Ecto neural progenitor cell (in vitro differentiated cells): ENCODE measurements at regions not wholly inside any gene's neighbourhood (a gene's known extent, or its start where the extent isn't known, plus 50 kb on each side); places are given as distances from the start of the nearest gene placed in this dataset.
"Not testable (repeated sequence)": the region's sequence is repeated elsewhere in the genome, so short reads cannot be mapped to it uniquely, and the experiment has no call there.

ENCODE experiments used
- DNase-seq: peaks from one replicate; pipeline ENCODE4 v3.0.0-alpha.2; 2018; ENCODE audit warnings: low spot score

DNA sequence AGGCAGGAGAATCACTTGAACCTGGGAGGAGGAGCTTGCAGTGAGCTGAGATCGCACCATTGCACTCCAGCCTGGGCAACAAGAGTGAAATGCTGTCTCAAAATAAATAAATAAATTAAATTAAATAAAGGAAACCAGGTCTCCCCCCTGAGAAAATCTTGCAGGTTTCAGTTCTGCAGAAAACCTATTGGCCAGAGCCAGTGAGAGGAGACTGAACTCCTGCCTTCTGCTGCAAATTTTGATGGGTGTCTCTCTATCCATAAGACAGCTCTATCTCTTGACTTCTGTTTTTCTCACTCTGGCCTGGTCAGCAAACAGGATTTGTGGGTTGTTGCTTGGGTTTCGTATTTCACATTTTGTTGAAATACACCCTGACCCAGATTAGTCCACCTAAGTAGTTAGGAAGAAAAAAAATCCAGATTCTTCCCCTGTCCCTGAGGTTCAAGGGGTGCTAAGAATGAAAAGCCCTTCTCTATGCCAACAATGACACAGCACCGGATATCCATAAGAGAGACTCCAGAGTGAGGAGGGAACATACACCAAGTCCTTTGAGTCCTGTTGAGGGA is 86.7 kb upstream of the MAP4K4 start:
- no peak for DNase-seq

GRCh38 chr2:101609433-101609832 is 88.1 kb upstream of the MAP4K4 start:
- DNase-seq: no peak

DNA sequence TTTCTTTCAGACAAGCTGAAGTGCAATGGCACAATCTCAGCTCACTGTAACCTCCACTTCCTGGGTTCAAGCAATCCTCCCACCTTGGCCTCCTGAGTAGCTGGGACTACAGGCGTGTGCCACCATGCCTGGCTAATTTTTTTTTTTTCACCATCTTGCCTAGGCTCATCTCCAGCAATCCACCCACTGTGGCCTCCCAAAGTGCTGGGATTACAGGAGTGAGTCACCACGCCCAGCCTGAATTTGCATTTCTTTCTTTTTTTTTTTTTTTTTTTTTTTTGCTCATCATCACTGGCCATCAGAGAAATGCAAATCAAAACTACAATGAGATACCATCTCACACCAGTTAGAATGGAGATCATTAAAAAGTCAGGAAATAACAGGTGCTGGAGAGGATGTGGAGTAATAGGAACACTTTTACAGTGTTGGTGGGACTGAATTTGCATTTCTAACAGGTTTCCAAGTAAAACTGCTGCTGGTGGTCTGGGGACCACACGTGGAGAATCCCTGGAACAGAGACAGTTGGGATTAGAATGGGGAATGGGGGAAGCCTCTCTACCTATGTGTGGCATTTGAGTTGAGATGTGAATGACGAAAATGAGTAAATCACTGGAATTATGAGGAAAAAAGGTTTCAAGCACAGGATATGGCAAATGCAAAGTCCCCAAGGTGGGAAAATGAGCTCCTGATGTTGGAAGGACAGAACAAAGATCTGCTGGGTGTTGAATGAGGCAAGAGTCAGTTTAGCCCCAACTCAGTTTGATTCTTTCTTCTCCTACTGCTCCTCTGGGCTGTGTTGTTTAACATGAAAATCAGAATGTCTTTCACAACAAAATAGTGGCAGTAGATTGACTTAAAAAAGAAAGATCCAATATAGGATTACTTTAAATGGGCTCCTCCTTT is 88.8 kb upstream of the MAP4K4 start:
- DNase-seq: no peak

- no peak for DNase-seq
Observed at GRCh38 chr2:101597347-101597944, 100.1 kb upstream of the MAP4K4 start.

GRCh38 chr2:101596333-101596732 is 101.2 kb upstream of the MAP4K4 start:
- DNase-seq: no peak

DNA sequence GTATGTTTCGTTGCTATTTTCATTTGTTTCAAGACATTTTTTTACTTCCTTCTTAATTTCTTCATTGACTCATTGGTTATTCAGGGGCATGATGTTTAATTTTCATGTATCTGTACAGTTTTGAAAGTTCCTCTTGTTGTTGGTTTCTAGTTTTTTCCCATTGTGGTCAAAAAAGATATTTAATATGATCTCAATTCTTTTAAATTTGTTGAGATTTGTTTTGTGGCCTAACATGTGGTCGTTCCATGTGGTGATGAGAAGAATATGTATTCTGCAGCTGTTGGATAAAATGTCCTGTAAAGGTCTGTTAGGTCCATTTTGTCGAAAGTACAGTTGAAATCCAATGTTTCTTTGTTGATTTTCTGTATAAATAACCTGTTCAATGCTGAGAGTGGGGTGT is 110.3 kb upstream of the MAP4K4 start:
- DNase-seq: no peak

- DNase-seq: no peak
Observed at GRCh38 chr2:101583861-101584260, 108.9 kb upstream of the RFX8 start.

GRCh38 chr2:101581675-101582299 is 106.9 kb upstream of the RFX8 start:
- DNase-seq: no peak

- DNase-seq: no peak
Observed at GRCh38 chr2:101580528-101580927, 105.6 kb upstream of the RFX8 start.

- DNase-seq: no peak
Observed at GRCh38 chr2:101578671-101579070, 103.8 kb upstream of the RFX8 start.

DNA sequence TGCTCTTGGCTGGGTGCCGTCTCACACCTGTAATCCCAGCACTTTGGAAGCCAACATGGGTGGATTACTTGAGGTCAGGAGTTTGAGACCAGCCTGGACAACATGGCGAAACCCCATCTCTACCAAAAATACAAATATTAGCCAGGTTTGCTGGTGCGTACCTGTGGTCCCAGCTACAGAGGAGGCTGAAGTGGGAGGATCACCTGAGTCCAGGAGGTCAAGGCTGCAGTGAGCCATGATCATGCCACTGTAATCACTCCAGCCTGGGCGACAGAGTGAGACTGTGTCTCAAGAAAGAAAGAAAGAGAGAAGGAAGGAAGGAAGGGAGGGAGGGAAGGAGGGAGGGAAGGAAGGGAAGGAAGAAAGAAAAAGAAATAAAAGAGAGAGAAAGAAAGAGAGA is 103.2 kb upstream of the RFX8 start:
- not testable (repeated sequence) for DNase-seq

GRCh38 chr2:101577173-101577572 is 102.3 kb upstream of the RFX8 start:
- DNase-seq: no peak

GRCh38 chr2:101574622-101575021 is 99.7 kb upstream of the RFX8 start:
- no peak for DNase-seq

DNA sequence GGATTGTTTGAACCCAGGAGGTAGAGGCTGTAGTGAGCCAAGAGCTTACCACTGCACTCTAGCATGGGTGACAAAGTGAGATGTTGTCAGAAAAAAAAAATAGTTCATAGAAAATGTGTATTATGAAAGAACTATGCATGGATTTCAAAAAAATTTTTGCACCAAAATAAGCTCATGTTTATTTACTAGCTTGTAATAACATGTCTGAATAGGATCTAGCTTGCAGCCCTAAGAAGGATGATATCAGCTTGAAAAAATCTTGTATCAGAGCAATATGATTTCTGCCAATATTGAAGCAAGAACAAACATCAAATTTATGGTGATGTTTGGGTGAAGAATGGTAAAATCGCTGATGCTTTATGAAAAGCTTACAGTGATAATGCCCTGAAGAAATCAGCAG is 97.0 kb upstream of the RFX8 start:
- DNase-seq: no peak

DNA sequence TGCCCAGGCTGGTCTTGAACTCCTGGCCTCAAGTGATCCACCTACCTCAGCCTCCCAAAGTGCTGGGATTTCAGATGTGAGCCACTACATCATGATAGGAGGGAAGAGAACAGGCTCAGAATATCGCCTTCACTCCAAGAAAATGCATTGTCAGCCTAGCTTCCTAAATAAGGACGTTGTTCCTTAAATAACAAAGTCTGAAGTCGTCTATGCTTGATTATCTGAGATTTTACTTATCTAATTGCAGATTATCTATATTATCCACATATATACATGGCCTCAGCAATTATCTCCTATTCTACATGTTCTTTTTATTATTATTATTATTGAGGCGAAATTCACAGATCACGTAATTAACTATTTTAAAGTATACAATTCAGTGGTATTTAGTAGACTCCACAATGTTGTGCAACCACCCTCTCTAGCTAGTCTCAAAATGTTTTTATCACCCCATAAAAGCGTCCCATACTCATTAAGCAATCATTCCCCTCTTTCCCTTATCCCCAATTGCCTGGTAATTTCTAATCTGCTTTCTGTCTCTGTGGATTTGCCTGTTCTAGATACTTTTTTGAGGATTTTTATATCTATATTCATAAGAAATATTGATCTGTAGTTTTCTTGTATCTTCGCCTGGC is 95.1 kb upstream of the RFX8 start:
- no peak for DNase-seq

DNA sequence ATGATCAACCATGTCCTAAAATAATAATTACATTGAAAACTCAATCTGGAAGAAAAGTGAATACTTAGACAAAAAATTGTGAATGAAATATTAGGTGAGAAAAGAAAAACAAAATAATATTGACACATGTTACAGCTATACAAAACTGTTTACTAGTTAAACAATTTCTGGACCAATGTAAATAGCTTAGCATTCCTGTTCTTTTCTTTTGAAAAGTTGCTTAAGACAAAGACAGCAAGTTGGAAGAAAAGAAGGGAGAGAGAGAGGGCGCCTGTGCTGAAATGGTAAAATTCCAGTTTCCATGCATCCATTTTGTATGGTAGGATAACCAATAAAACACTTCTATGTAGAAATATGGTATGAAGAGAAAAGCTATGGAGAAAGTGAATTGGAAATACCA is 94.1 kb upstream of the RFX8 start:
- no peak for DNase-seq

GRCh38 chr2:101566632-101567228 is 91.8 kb upstream of the RFX8 start:
- no peak for DNase-seq

DNA sequence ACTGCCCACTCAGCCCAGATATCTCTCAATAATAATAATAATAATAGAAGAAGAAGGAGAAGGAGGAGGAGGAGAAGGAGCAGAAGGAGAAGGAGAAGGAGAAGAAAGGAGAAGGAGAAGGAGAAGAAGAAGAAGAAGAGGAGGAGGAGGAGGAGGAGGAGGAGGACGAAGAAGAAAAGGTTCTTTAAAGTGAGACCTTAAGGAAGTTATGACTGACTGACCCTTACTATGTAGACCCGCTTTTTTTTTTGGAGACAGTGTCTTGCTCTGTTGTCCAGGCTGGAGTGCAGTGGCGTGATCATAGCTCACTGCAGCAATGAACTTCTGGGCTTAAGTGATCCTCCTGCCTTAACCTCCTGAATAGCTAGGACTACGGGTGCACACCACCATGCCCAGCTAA is 88.9 kb upstream of the RFX8 start:
- DNase-seq: no peak

GRCh38 chr2:101560780-101561315 is 85.9 kb upstream of the RFX8 start:
- DNase-seq: no peak

GRCh38 chr2:101559551-101559950 is 84.6 kb upstream of the RFX8 start:
- no peak for DNase-seq

DNA sequence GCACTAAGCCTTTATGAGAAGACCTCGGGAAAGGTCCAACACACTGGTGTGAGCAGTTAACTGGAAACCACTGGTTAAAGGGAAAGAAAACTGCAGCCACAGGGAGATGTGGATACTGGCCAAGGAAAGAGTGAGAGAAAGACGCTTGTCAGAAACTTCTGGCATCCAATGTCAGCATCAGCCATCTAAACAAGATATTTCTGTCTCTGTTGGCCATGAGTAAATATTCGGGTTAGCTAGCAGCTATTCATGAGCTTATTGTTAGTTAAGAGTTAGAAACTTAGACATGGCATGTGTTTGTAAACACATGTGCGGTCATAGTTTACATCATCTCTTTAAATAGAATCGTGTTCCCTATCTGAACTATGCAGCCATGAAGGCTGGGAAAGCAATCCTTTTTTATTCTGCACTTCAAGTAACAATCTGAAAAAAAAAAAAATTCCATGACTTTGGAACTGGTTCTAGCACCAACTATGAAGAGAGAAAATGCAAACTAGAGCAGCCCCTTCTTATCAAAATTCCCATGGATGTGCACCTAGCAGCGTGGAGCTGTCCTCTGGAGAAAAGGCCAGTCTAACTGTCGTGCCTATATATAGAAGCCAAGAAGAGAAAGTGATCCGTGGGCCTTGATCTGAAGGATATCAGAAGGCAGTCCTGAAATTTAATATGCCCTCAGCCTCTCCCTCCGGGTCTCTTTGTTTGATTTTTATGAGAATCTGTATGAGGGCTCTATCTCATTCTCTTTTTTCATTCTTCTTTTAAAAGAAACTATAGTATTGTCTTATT is 84.0 kb upstream of the RFX8 start:
- DNase-seq: no peak
